KBM-7 (cell line): ENCODE measurements at regions not wholly inside any gene's neighbourhood (a gene's known extent, or its start where the extent isn't known, plus 50 kb on each side); places are given as distances from the start of the nearest gene placed in this dataset.
"Not testable (repeated sequence)": the region's sequence is repeated elsewhere in the genome, so short reads cannot be mapped to it uniquely, and the experiment has no call there.

Experiments
- DNase-seq: peaks from one replicate; pipeline ENCODE4 v3.0.0-alpha.2; 2015
- in situ Hi-C: fragments of 300-500 bp; cut with MboI; formaldehyde crosslinking; loops from 2 replicates; pipeline ENCODE4 v1.14.3; 2020; ENCODE audit warnings: low sequenced_read_pairs, low pct_unique_long_range_greater_than_20kb, mixed read lengths

- peak; percentile 92 for DNase-seq
- in situ Hi-C loops, result loop anchor here (25.0 kb wide), 1 partner anchor 1142 kb away; no protein-coding TSS in a partner anchor
Observed at GRCh38 chrX:66728818-66729271, 90.0 kb upstream of the EDA2R start.

- in situ Hi-C loops, result no loop called here
- DNase-seq, result no peak
Observed at GRCh38 chrX:66717926-66718325, 79.0 kb upstream of the EDA2R start.

DNA sequence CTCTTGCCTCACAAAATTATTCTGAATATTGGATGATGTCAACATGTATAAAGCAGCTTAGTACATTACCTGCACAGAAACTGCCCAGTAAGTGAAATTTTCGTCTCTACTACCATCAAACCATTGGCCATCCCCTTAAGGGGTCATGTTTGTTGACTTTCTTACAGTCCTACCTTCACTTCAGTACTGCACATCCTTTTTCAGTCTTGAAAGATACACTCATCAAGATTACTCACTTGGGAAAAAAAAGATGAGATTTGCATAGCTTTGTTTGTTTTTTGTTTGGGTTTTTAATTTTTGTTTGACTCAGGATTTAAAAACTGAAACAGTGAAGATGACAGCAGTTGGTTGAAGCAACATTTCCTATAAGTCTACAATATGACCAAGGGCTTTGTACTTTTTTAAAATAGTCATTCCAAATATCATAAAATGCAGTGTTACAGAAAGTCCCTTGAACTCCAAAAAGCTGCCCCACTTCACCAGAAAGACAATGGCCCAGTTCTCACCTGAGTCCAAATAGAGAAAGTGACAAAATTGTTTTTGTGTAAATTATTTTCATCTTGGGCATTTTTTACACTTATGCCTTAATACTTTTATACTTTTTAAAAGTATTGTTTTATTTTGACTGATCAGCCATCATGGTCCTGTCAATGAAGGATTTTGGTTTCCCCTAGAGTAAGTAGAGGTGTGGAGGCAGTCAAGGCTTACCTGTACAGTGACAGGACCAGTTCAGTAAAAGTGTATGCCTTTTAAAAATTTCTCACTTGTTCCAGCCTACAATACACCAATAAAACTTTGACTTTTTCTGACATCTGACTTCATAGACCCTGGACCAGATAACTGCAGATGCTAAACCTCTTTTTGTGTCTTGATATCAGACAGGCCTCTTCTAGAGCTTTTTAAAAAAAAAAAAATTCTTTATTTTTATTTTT lies 59.7 kb upstream of the EDA2R start:
- in situ Hi-C loops, result no loop called here
- no peak for DNase-seq

DNA sequence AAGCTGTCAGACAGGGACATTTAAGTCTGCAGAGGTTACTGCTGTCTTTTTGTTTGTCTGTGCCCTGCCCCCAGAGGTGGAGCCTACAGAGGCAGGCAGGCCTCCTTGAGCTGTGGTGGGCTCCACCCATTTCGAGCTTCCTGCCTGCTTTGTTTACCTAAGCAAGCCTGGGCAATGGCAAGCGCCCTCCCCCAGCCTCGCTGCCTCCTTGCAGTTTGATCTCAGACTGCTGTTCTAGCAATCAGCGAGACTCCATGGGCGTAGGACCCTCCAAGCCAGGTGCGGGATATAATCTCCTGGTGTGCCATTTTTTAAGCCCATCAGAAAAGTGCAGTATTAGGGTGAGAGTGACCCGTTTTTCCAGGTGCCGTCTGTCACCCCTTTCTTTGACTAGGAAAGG lies 53.6 kb upstream of the EDA2R start:
- DNase-seq, in situ Hi-C loops: not testable (repeated sequence)
